IMR-90 (cell line): ENCODE measurements at regions not wholly inside any gene's neighbourhood (a gene's known extent, or its start where the extent isn't known, plus 50 kb on each side); places are given as distances from the start of the nearest gene placed in this dataset.
"Not testable (repeated sequence)": the region's sequence is repeated elsewhere in the genome, so short reads cannot be mapped to it uniquely, and the experiment has no call there.

ENCODE experiments used
- ATAC-seq: fragments of 200-7000 bp; cut with Tn5 transposase; 2 replicates; pipeline ENCODE4 v1.9.1; 2020; ENCODE audit warnings: low read depth, mild to moderate bottlenecking, moderate library complexity
- BruUV-seq: library from RNA; stranded (reverse); fragments of 400-500 nt; replicated peaks from 2 replicates; lab custom pipeline; 2021; lab: Mats Ljungman, UMichigan
- CTCF ChIA-PET: fragments of 300-600 bp; formaldehyde crosslinking; extraction: SDS; loops from one replicate; lab custom pipeline; 2021; ENCODE audit warnings: antibody characterized with exemption; lab: Yijun Ruan, JAX
- POLR2A ChIA-PET: fragments of 300-600 bp; sonication (Branson Sonifier 250); formaldehyde crosslinking; loops from one replicate; lab custom pipeline; 2022; ENCODE audit warnings: antibody characterized with exemption; ENCODE audit not compliant: unreplicated experiment; lab: Charles Lee
- DNase-seq: peaks from one replicate; pipeline ENCODE4 v3.0.0; 2013
- H2AFZ ChIP-seq: replicated peaks from 2 replicates; pipeline ENCODE3; 2013; ENCODE audit warnings: low read length, mild to moderate bottlenecking; ENCODE audit not compliant: poor library complexity
- H2AK5ac ChIP-seq: 2 replicates; pipeline ENCODE4 v1.6.1; 2013; ENCODE audit warnings: low read depth, low read length, inconsistent platforms
- H2AK9ac ChIP-seq: replicated peaks from 2 replicates; pipeline ENCODE3; 2013; ENCODE audit warnings: mild to moderate bottlenecking, low read depth, low read length, moderate library complexity; ENCODE audit not compliant: poor library complexity
- H2BK120ac ChIP-seq: 2 replicates; pipeline ENCODE4 v1.6.1; 2013; ENCODE audit warnings: low read depth, low read length, inconsistent platforms
- H2BK15ac ChIP-seq: 3 replicates; pipeline ENCODE4 v1.6.1; 2013; ENCODE audit warnings: low read depth, low read length, inconsistent platforms
- H2BK20ac ChIP-seq: 2 replicates; pipeline ENCODE4 v1.6.1; 2013; ENCODE audit warnings: low read depth, mild to moderate bottlenecking, inconsistent platforms, low read length, moderate library complexity
- H2BK5ac ChIP-seq: 2 replicates; pipeline ENCODE4 v1.6.1; 2013; ENCODE audit warnings: mild to moderate bottlenecking, low read depth, low read length, inconsistent platforms; ENCODE audit not compliant: poor library complexity, severe bottlenecking
- H3K14ac ChIP-seq: replicated peaks from 2 replicates; pipeline ENCODE4 v1.6.1; 2013; ENCODE audit warnings: low read depth, low read length, inconsistent platforms
- H3K18ac ChIP-seq: 2 replicates; pipeline ENCODE4 v1.6.1; 2013; ENCODE audit warnings: low read depth, low read length, control low read depth
- H3K23ac ChIP-seq: 2 replicates; pipeline ENCODE4 v1.6.1; 2013; ENCODE audit warnings: low read depth, low read length, inconsistent platforms
- H3K27ac ChIP-seq: 2 replicates; pipeline ENCODE4 v1.5.1; 2013; ENCODE audit warnings: mild to moderate bottlenecking, control low read depth, low read length; ENCODE audit not compliant: insufficient read depth
- H3K27me3 ChIP-seq: 2 replicates; pipeline ENCODE4 v1.6.1; 2013; ENCODE audit warnings: low read length; ENCODE audit not compliant: control insufficient read depth, insufficient read depth
- H3K36me3 ChIP-seq: 2 replicates; pipeline ENCODE4 v1.6.1; 2013; ENCODE audit warnings: low read length, mixed read lengths; ENCODE audit not compliant: control insufficient read depth, insufficient read depth
- H3K4ac ChIP-seq: 2 replicates; pipeline ENCODE4 v1.6.1; 2013; ENCODE audit warnings: low read depth, low read length, inconsistent platforms
- H3K4me1 ChIP-seq: 2 replicates; pipeline ENCODE4 v1.6.1; 2013; ENCODE audit warnings: low read length, mixed read lengths; ENCODE audit not compliant: control insufficient read depth, insufficient read depth
- H3K4me2 ChIP-seq: 2 replicates; pipeline ENCODE4 v1.6.1; 2013; ENCODE audit warnings: low read depth, mild to moderate bottlenecking, control low read depth, low read length, moderate library complexity
- H3K4me3 ChIP-seq: 2 replicates; pipeline ENCODE4 v1.5.1; 2013; ENCODE audit warnings: low read depth, mild to moderate bottlenecking, control low read depth, low read length, moderate library complexity; ENCODE audit not compliant: insufficient read depth
- H3K56ac ChIP-seq: 2 replicates; pipeline ENCODE4 v1.6.1; 2013; ENCODE audit warnings: low read length, inconsistent platforms; ENCODE audit not compliant: insufficient read depth; ENCODE audit errors: extremely low read depth
- H3K79me1 ChIP-seq, 2 experiments: 2 replicates each; pipeline ENCODE4 v1.6.1; 2013; ENCODE audit warnings: low read length in 2 of 2, inconsistent platforms in 1 of 2, low read depth in 1 of 2
- H3K9ac ChIP-seq: 2 replicates; pipeline ENCODE4 v1.6.1; 2013; ENCODE audit warnings: low read depth, low read length, control low read depth
- H3K9me1 ChIP-seq: 2 replicates; pipeline ENCODE4 v1.6.1; 2013; ENCODE audit warnings: low read length, inconsistent platforms; ENCODE audit not compliant: insufficient read depth
- H3K9me3 ChIP-seq: 2 replicates; pipeline ENCODE4 v1.6.1; 2013; ENCODE audit warnings: low read length; ENCODE audit not compliant: control insufficient read depth, insufficient read depth
- H4K20me1 ChIP-seq: 2 replicates; pipeline ENCODE4 v1.6.1; 2013; ENCODE audit warnings: low read length, inconsistent platforms; ENCODE audit not compliant: insufficient read depth
- H4K5ac ChIP-seq: 2 replicates; pipeline ENCODE4 v1.6.1; 2013; ENCODE audit warnings: mild to moderate bottlenecking, low read depth, low read length, control low read depth
- H4K8ac ChIP-seq, 2 experiments: 2 replicates each; pipeline ENCODE4 v1.6.1; 2013; ENCODE audit warnings: low read depth in 2 of 2, low read length in 2 of 2, control low read depth in 1 of 2, inconsistent platforms in 1 of 2
- H4K91ac ChIP-seq: 2 replicates; pipeline ENCODE4 v1.6.1; 2013; ENCODE audit warnings: low read depth, low read length, inconsistent platforms; ENCODE audit not compliant: insufficient read depth
- WGBS, 2 experiments: methylation state at CpG; one replicate each; pipeline versions ENCODE4 v1.1.5 to v1.1.7; 2013; ENCODE audit warnings: missing lambda C conversion rate in 2 of 2; ENCODE audit not compliant: insufficient read length in 1 of 2; ENCODE audit errors: extremely low coverage in 2 of 2; 5-methylcytosine and 5-hydroxymethylcytosine counted together
- dilution Hi-C: fragments of 300-500 bp; cut with HindIII; formaldehyde crosslinking; loops from one replicate; pipeline ENCODE4 v1.14.3; 2018; ENCODE audit warnings: low sequenced_read_pairs; ENCODE audit not compliant: unreplicated experiment
- in situ Hi-C: fragments of 300-500 bp; cut with MboI; formaldehyde crosslinking; loops from 3 replicates; pipeline ENCODE4 v1.14.3; 2019; ENCODE audit warnings: low sequenced_read_pairs, inconsistent platforms, mixed read lengths
- intact Hi-C: fragments of 100-400 bp; cut with micrococcal nuclease; formaldehyde crosslinking; loops from 2 replicates; pipeline ENCODE4 v1.10.0; 2022

DNA sequence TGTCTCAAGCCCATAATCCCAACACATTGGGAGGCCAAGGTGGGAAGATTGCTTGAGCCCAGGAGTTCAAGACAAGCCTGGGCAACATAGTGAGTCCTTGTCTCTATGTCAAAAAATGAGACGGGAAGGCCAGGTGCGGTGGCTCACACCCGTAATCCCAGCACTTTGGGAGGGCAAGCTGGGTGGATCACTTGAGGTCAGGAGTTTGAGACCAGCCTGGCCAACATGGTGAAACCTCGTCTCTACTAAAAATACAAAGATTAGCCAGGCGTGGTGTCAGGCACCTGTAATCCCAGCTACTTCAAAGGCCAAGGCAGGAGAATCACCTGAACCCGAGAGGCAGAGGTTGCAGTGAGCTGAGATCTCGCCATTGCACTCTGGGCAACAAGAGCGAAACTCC lies 75.2 kb upstream of the CAB39 start:
- CTCF ChIA-PET = not testable (repeated sequence)
- WGBS, 2 experiments = 100% methylated on average over 1 of the region's 8 CpGs; no CpG with 5 or more reads in 1 of the 2 experiments

More for the DNA sequence above, 75.2 kb upstream of the CAB39 start:
- H3K9me1 ChIP-seq, H3K56ac ChIP-seq, H3K79me1 ChIP-seq, H3K14ac ChIP-seq, H2BK5ac ChIP-seq, H4K91ac ChIP-seq, H3K27me3 ChIP-seq, H3K4me2 ChIP-seq, H2AK9ac ChIP-seq, H4K8ac ChIP-seq, H2BK15ac ChIP-seq, H2BK20ac ChIP-seq, H3K36me3 ChIP-seq, BruUV-seq, H3K9ac ChIP-seq, H3K23ac ChIP-seq, POLR2A ChIA-PET, H3K27ac ChIP-seq, H3K9me3 ChIP-seq, H3K4me1 ChIP-seq, H3K18ac ChIP-seq, ATAC-seq, H2AK5ac ChIP-seq, H2BK120ac ChIP-seq, H4K5ac ChIP-seq, in situ Hi-C loops, dilution Hi-C loops, DNase-seq, H3K4me3 ChIP-seq, H4K20me1 ChIP-seq, H2AFZ ChIP-seq, H3K4ac ChIP-seq, intact Hi-C loops: not testable (repeated sequence)
